IMR-90 (cell line): ENCODE measurements at regions not wholly inside any gene's neighbourhood (a gene's known extent, or its start where the extent isn't known, plus 50 kb on each side); places are given as distances from the start of the nearest gene placed in this dataset.

Experiments
- ATAC-seq: fragments of 200-7000 bp; cut with Tn5 transposase; 2 replicates; pipeline ENCODE4 v1.9.1; 2020; ENCODE audit warnings: low read depth, mild to moderate bottlenecking, moderate library complexity
- BruUV-seq: library from RNA; stranded (reverse); fragments of 400-500 nt; replicated peaks from 2 replicates; lab custom pipeline; 2021; lab: Mats Ljungman, UMichigan
- CTCF ChIA-PET: fragments of 300-600 bp; formaldehyde crosslinking; extraction: SDS; loops from one replicate; lab custom pipeline; 2021; ENCODE audit warnings: antibody characterized with exemption; lab: Yijun Ruan, JAX
- POLR2A ChIA-PET: fragments of 300-600 bp; sonication (Branson Sonifier 250); formaldehyde crosslinking; loops from one replicate; lab custom pipeline; 2022; ENCODE audit warnings: antibody characterized with exemption; ENCODE audit not compliant: unreplicated experiment; lab: Charles Lee
- DNase-seq: peaks from one replicate; pipeline ENCODE4 v3.0.0; 2013
- H2AFZ ChIP-seq: replicated peaks from 2 replicates; pipeline ENCODE3; 2013; ENCODE audit warnings: low read length, mild to moderate bottlenecking; ENCODE audit not compliant: poor library complexity
- H2AK5ac ChIP-seq: 2 replicates; pipeline ENCODE4 v1.6.1; 2013; ENCODE audit warnings: low read depth, low read length, inconsistent platforms
- H2AK9ac ChIP-seq: replicated peaks from 2 replicates; pipeline ENCODE3; 2013; ENCODE audit warnings: mild to moderate bottlenecking, low read depth, low read length, moderate library complexity; ENCODE audit not compliant: poor library complexity
- H2BK120ac ChIP-seq: 2 replicates; pipeline ENCODE4 v1.6.1; 2013; ENCODE audit warnings: low read depth, low read length, inconsistent platforms
- H2BK15ac ChIP-seq: 3 replicates; pipeline ENCODE4 v1.6.1; 2013; ENCODE audit warnings: low read depth, low read length, inconsistent platforms
- H2BK20ac ChIP-seq: 2 replicates; pipeline ENCODE4 v1.6.1; 2013; ENCODE audit warnings: low read depth, mild to moderate bottlenecking, inconsistent platforms, low read length, moderate library complexity
- H2BK5ac ChIP-seq: 2 replicates; pipeline ENCODE4 v1.6.1; 2013; ENCODE audit warnings: mild to moderate bottlenecking, low read depth, low read length, inconsistent platforms; ENCODE audit not compliant: poor library complexity, severe bottlenecking
- H3K14ac ChIP-seq: replicated peaks from 2 replicates; pipeline ENCODE4 v1.6.1; 2013; ENCODE audit warnings: low read depth, low read length, inconsistent platforms
- H3K18ac ChIP-seq: 2 replicates; pipeline ENCODE4 v1.6.1; 2013; ENCODE audit warnings: low read depth, low read length, control low read depth
- H3K23ac ChIP-seq: 2 replicates; pipeline ENCODE4 v1.6.1; 2013; ENCODE audit warnings: low read depth, low read length, inconsistent platforms
- H3K27ac ChIP-seq: 2 replicates; pipeline ENCODE4 v1.5.1; 2013; ENCODE audit warnings: mild to moderate bottlenecking, control low read depth, low read length; ENCODE audit not compliant: insufficient read depth
- H3K27me3 ChIP-seq: 2 replicates; pipeline ENCODE4 v1.6.1; 2013; ENCODE audit warnings: low read length; ENCODE audit not compliant: control insufficient read depth, insufficient read depth
- H3K36me3 ChIP-seq: 2 replicates; pipeline ENCODE4 v1.6.1; 2013; ENCODE audit warnings: low read length, mixed read lengths; ENCODE audit not compliant: control insufficient read depth, insufficient read depth
- H3K4ac ChIP-seq: 2 replicates; pipeline ENCODE4 v1.6.1; 2013; ENCODE audit warnings: low read depth, low read length, inconsistent platforms
- H3K4me1 ChIP-seq: 2 replicates; pipeline ENCODE4 v1.6.1; 2013; ENCODE audit warnings: low read length, mixed read lengths; ENCODE audit not compliant: control insufficient read depth, insufficient read depth
- H3K4me2 ChIP-seq: 2 replicates; pipeline ENCODE4 v1.6.1; 2013; ENCODE audit warnings: low read depth, mild to moderate bottlenecking, control low read depth, low read length, moderate library complexity
- H3K4me3 ChIP-seq: 2 replicates; pipeline ENCODE4 v1.5.1; 2013; ENCODE audit warnings: low read depth, mild to moderate bottlenecking, control low read depth, low read length, moderate library complexity; ENCODE audit not compliant: insufficient read depth
- H3K56ac ChIP-seq: 2 replicates; pipeline ENCODE4 v1.6.1; 2013; ENCODE audit warnings: low read length, inconsistent platforms; ENCODE audit not compliant: insufficient read depth; ENCODE audit errors: extremely low read depth
- H3K79me1 ChIP-seq, 2 experiments: 2 replicates each; pipeline ENCODE4 v1.6.1; 2013; ENCODE audit warnings: low read length in 2 of 2, inconsistent platforms in 1 of 2, low read depth in 1 of 2
- H3K9ac ChIP-seq: 2 replicates; pipeline ENCODE4 v1.6.1; 2013; ENCODE audit warnings: low read depth, low read length, control low read depth
- H3K9me1 ChIP-seq: 2 replicates; pipeline ENCODE4 v1.6.1; 2013; ENCODE audit warnings: low read length, inconsistent platforms; ENCODE audit not compliant: insufficient read depth
- H3K9me3 ChIP-seq: 2 replicates; pipeline ENCODE4 v1.6.1; 2013; ENCODE audit warnings: low read length; ENCODE audit not compliant: control insufficient read depth, insufficient read depth
- H4K20me1 ChIP-seq: 2 replicates; pipeline ENCODE4 v1.6.1; 2013; ENCODE audit warnings: low read length, inconsistent platforms; ENCODE audit not compliant: insufficient read depth
- H4K5ac ChIP-seq: 2 replicates; pipeline ENCODE4 v1.6.1; 2013; ENCODE audit warnings: mild to moderate bottlenecking, low read depth, low read length, control low read depth
- H4K8ac ChIP-seq, 2 experiments: 2 replicates each; pipeline ENCODE4 v1.6.1; 2013; ENCODE audit warnings: low read depth in 2 of 2, low read length in 2 of 2, control low read depth in 1 of 2, inconsistent platforms in 1 of 2
- H4K91ac ChIP-seq: 2 replicates; pipeline ENCODE4 v1.6.1; 2013; ENCODE audit warnings: low read depth, low read length, inconsistent platforms; ENCODE audit not compliant: insufficient read depth
- MAFK ChIP-seq: IDR thresholded peaks from 2 replicates; pipeline ENCODE4 v1.6.1; 2012; ENCODE audit warnings: low read depth, low read length, improper control_type of control experiment
- dilution Hi-C: fragments of 300-500 bp; cut with HindIII; formaldehyde crosslinking; loops from one replicate; pipeline ENCODE4 v1.14.3; 2018; ENCODE audit warnings: low sequenced_read_pairs; ENCODE audit not compliant: unreplicated experiment
- in situ Hi-C: fragments of 300-500 bp; cut with MboI; formaldehyde crosslinking; loops from 3 replicates; pipeline ENCODE4 v1.14.3; 2019; ENCODE audit warnings: low sequenced_read_pairs, inconsistent platforms, mixed read lengths
- intact Hi-C: fragments of 100-400 bp; cut with micrococcal nuclease; formaldehyde crosslinking; loops from 2 replicates; pipeline ENCODE4 v1.10.0; 2022
- TF ChIP-seq, protein P1 (sequence below): fragments of 150-350 bp; IDR thresholded peaks from 2 replicates; pipeline ENCODE4 v1.6.1; 2016; ENCODE audit warnings: low read depth, mild to moderate bottlenecking, low read length, moderate library complexity, borderline replicate concordance

DNA sequence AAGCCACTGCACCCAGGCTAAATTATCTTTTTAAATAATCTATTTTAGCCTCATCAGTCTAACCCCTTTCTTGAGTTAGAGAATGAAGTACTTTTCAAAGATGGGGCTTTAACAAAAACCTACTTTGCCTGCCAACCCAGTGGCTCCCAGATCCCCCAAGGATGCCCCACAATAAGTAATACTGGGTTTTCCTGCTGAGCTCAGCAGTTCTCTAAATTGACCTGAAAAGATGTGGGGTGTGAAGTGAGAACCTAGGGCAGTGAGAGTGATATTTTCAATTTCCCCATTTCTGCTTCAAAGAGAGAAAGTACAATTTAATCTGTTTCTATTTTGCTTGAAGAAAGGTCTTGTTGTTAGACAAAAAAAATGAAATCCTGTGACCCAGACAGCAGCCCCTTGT is 318.5 kb upstream of the UMPS start:
- no peak overlapping the region for H3K4me3 ChIP-seq
- H3K4me1 ChIP-seq, result peaks cover 7% of the 10 kb centered on the region
- BruUV-seq, result no TSS peak
- no peak overlapping the region for H3K27ac ChIP-seq
- no peak overlapping the region for H2AK5ac ChIP-seq
- H3K56ac ChIP-seq, result no peak overlapping the region
- H2BK20ac ChIP-seq, result no peak overlapping the region
- H3K27me3 ChIP-seq, result no peaks in the 10 kb centered on the region
- H3K18ac ChIP-seq, result no peak overlapping the region
- no peak overlapping the region for H3K9ac ChIP-seq
- no peak overlapping the region for H4K91ac ChIP-seq
- ChIA-PET CTCF (no interaction called here), POLR2A (no interaction called here)
- dilution Hi-C loops (no loop called here), in situ Hi-C loops (no loop called here), intact Hi-C loops (no loop called here)
- H3K4me2 ChIP-seq, result no peak overlapping the region
- H2AFZ ChIP-seq, result no peak overlapping the region
- peaks cover 2% of the 10 kb centered on the region; the same call in 1 of the 2 replicates for H3K9me1 ChIP-seq
- H2BK15ac ChIP-seq, result no peak overlapping the region
- H3K9me3 ChIP-seq, result no peaks in the 10 kb centered on the region
- H3K4ac ChIP-seq, result no peak overlapping the region
- H3K79me1 ChIP-seq, result no peaks in the 10 kb centered on the region
- H3K23ac ChIP-seq, result no peak overlapping the region
- no peak for ATAC-seq
- peaks cover 5% of the 10 kb centered on the region for H3K36me3 ChIP-seq
- no peak overlapping the region for H2AK9ac ChIP-seq
- no peak overlapping the region for H2BK5ac ChIP-seq
- no peak overlapping the region for H4K5ac ChIP-seq
- H4K8ac ChIP-seq, result no peak overlapping the region
- no peak for DNase-seq
- TF ChIP-seq MAFK, result peak; percentile 94
- TF ChIP-seq, protein P1, sequence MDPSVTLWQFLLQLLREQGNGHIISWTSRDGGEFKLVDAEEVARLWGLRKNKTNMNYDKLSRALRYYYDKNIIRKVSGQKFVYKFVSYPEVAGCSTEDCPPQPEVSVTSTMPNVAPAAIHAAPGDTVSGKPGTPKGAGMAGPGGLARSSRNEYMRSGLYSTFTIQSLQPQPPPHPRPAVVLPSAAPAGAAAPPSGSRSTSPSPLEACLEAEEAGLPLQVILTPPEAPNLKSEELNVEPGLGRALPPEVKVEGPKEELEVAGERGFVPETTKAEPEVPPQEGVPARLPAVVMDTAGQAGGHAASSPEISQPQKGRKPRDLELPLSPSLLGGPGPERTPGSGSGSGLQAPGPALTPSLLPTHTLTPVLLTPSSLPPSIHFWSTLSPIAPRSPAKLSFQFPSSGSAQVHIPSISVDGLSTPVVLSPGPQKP, result no peak
- H2BK120ac ChIP-seq, result no peak overlapping the region
- H4K20me1 ChIP-seq, result no peaks in the 10 kb centered on the region
- no peak overlapping the region for H3K14ac ChIP-seq
